Progenitor cell of endocrine pancreas (in vitro differentiated cells): ENCODE measurements at regions not wholly inside any gene's neighbourhood (a gene's known extent, or its start where the extent isn't known, plus 50 kb on each side); places are given as distances from the start of the nearest gene placed in this dataset.

Experiments used
- DNase-seq: peaks from one replicate; pipeline ENCODE4 v3.0.0; 2021; ENCODE audit warnings: low spot score; ENCODE audit not compliant: unreplicated experiment
- H3K27ac Mint-ChIP-seq: 2 replicates; pipeline ENCODE4 v1.8.0; 2021; ENCODE audit warnings: mild to moderate bottlenecking, moderate library complexity, mixed read lengths
- H3K27me3 Mint-ChIP-seq: 2 replicates; pipeline ENCODE4 v1.8.0; 2021; ENCODE audit warnings: mixed read lengths
- H3K36me3 Mint-ChIP-seq: 2 replicates; pipeline ENCODE4 v1.8.0; 2022; ENCODE audit warnings: mixed read lengths; ENCODE audit not compliant: insufficient read depth
- H3K4me1 Mint-ChIP-seq: 2 replicates; pipeline ENCODE4 v1.8.0; 2021; ENCODE audit warnings: low read depth, mixed read lengths
- H3K4me3 Mint-ChIP-seq: 2 replicates; pipeline ENCODE4 v1.8.0; 2021; ENCODE audit warnings: low read depth, mild to moderate bottlenecking, moderate library complexity, mixed read lengths
- H3K9me3 Mint-ChIP-seq: 2 replicates; pipeline ENCODE4 v1.8.0; 2021; ENCODE audit warnings: low read depth, mixed read lengths
- TF ChIP-seq, protein P1 (sequence below): fragments of 200-600 bp; sonication (generic); IDR thresholded peaks from one replicate; pipeline ENCODE4 v1.5.0; 2021; ENCODE audit warnings: antibody characterized with exemption, mild to moderate bottlenecking; ENCODE audit not compliant: unreplicated experiment

DNA sequence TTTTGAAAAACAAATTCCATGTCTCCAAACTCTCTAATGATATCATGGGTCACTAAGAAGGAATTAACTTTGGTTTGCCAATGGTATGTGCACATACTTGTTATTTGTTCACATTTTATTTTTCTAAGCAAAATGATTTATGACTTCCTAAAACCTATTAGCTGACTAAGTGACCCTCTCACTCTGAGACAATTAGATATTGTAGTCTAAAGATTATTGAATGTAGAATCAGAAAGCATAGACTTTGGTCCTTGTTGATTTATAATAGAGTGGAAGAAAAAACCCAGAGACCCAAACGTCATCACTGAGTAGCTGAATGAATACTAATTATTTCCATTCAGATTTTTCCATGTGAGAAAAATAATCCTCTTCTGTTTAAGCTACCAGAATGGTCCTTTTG is 243.5 kb upstream of the ANO3 start:
- Mint-ChIP-seq H3K27me3 (no peaks in the 10 kb centered on the region), H3K36me3 (no peaks in the 10 kb centered on the region), H3K4me1 (no peaks in the 10 kb centered on the region), H3K27ac (no peak overlapping the region), H3K4me3 (no peak overlapping the region), H3K9me3 (no peaks in the 10 kb centered on the region)
- DNase-seq = no peak
- TF ChIP-seq, protein P1, sequence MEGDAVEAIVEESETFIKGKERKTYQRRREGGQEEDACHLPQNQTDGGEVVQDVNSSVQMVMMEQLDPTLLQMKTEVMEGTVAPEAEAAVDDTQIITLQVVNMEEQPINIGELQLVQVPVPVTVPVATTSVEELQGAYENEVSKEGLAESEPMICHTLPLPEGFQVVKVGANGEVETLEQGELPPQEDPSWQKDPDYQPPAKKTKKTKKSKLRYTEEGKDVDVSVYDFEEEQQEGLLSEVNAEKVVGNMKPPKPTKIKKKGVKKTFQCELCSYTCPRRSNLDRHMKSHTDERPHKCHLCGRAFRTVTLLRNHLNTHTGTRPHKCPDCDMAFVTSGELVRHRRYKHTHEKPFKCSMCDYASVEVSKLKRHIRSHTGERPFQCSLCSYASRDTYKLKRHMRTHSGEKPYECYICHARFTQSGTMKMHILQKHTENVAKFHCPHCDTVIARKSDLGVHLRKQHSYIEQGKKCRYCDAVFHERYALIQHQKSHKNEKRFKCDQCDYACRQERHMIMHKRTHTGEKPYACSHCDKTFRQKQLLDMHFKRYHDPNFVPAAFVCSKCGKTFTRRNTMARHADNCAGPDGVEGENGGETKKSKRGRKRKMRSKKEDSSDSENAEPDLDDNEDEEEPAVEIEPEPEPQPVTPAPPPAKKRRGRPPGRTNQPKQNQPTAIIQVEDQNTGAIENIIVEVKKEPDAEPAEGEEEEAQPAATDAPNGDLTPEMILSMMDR = no peak

DNA sequence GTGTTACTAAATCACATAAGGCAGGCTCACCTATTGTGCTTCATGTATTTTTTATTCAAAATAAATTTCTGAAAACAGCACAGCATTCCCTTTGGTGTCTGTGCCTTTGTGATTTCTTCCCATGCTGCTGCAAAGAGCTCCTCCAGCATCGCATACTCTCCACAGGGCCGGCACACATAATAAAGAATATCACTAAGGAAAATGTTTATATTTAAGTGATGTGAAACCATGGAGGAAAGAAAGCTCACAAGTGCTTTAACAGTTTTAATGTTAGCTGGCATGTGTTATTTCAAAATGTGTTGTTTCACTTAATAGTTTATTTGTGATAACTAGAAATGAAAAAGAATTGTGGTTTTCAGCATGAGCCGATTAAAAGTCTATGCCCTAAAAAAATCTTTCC is 241.3 kb upstream of the ANO3 start:
- DNase-seq = no peak
- no peaks in the 10 kb centered on the region for H3K36me3 Mint-ChIP-seq
- H3K9me3 Mint-ChIP-seq = no peaks in the 10 kb centered on the region
- no peak overlapping the region for H3K27ac Mint-ChIP-seq
- H3K4me3 Mint-ChIP-seq = no peak overlapping the region
- TF ChIP-seq, protein P1 = no peak
- H3K4me1 Mint-ChIP-seq = no peaks in the 10 kb centered on the region
- H3K27me3 Mint-ChIP-seq = no peaks in the 10 kb centered on the region

DNA sequence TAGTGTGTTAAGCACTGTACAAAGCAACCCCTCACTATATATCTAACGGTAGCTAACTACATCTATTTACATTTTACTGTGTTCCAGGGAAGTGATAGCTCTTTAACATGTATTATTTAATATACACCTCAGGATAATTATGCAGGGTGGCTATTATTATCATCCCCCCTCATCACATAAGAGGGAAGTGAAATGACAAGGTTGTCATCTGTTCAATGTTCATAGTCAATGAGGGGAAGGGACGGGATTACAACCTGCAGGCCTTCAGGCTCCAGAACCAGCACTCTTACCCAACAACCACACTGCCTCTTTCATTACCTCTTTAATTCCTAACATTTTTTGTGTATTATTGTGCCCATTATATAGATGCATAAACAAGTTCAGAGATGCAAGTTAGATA is 238.7 kb upstream of the ANO3 start:
- no peak for DNase-seq
- H3K27me3 Mint-ChIP-seq = no peaks in the 10 kb centered on the region
- no peak overlapping the region for H3K4me3 Mint-ChIP-seq

DNA sequence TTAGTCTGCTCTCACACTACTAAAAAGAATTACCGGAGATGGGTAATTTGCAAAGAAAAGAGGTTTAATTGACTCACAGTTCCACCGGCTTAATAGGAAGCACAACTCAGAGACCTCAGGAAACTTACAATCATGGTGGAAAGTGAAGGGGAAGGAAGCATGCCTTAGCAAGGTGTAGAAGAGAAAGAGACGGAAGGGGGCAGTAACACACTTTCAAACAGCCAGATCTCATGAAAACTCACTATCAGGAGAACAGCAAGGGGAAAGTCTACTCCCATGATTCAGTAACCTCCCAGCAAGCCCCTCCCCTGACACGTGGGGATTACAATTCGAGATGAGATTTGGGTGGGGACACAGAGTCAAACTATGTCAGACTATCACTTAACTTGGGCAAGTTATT is 236.6 kb upstream of the ANO3 start:
- no peak overlapping the region for H3K27ac Mint-ChIP-seq
- TF ChIP-seq, protein P1 = no peak
- no peak overlapping the region for H3K4me3 Mint-ChIP-seq
- no peaks in the 10 kb centered on the region for H3K36me3 Mint-ChIP-seq
- H3K9me3 Mint-ChIP-seq = no peaks in the 10 kb centered on the region
- no peaks in the 10 kb centered on the region for H3K4me1 Mint-ChIP-seq
- H3K27me3 Mint-ChIP-seq = no peaks in the 10 kb centered on the region
- no peak for DNase-seq

More for the DNA sequence above, 238.7 kb upstream of the ANO3 start:
- H3K4me1 Mint-ChIP-seq = no peaks in the 10 kb centered on the region
- H3K9me3 Mint-ChIP-seq = no peaks in the 10 kb centered on the region
- no peak overlapping the region for H3K27ac Mint-ChIP-seq
- no peaks in the 10 kb centered on the region for H3K36me3 Mint-ChIP-seq
- TF ChIP-seq, protein P1 = no peak

DNA sequence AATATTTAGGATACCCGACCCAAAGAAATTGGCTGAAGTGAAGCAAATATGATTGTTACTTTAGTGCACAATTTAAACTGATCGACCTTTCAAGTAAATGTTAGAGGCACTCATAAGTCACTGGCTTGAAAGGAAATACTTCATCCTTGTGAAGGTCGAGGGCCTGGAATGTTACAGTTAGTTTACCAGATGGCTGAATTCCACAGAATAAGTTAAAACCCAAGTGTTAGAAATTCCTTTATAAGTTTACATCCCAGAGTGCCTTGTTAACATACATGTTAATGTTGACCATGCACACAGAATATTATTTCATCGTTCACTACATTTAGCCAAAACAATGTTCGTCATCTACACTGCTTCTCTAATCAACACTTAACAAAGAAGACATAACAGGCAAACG is 235.5 kb upstream of the ANO3 start:
- no peaks in the 10 kb centered on the region for H3K27me3 Mint-ChIP-seq
- no peaks in the 10 kb centered on the region for H3K9me3 Mint-ChIP-seq
- no peak overlapping the region for H3K27ac Mint-ChIP-seq
- H3K4me1 Mint-ChIP-seq = no peaks in the 10 kb centered on the region
- DNase-seq = no peak
- H3K36me3 Mint-ChIP-seq = no peaks in the 10 kb centered on the region
- H3K4me3 Mint-ChIP-seq = no peak overlapping the region
- TF ChIP-seq, protein P1 = no peak
